ENCODE measurements at regions not wholly inside any gene's neighbourhood (a gene's known extent, or its start where the extent isn't known, plus 50 kb on each side); places are given as distances from the start of the nearest gene placed in this dataset.
"Not testable (repeated sequence)": the region's sequence is repeated elsewhere in the genome, so short reads cannot be mapped to it uniquely, and the experiment has no call there.

- TF ChIP-seq CTCF, EP300 (IDR thresholded peaks at IDR 0.05): not testable (repeated sequence)
These were observed 1029.6 kb downstream of the TLE1 start for GRCh38 chr9:80659751-80660150.
